ENCODE measurements at regions not wholly inside any gene's neighbourhood (a gene's known extent, or its start where the extent isn't known, plus 50 kb on each side); places are given as distances from the start of the nearest gene placed in this dataset.

- TF ChIP-seq YY1 (IDR thresholded peaks at IDR 0.05; ENCODE audit: insufficient read depth, insufficient read length) (no peak), ZNF274 (IDR thresholded peaks at IDR 0.05; ENCODE audit: low read depth, low read length) (no peak)
Observed at GRCh38 chr10:2051108-2051507, 313.8 kb upstream of the ADARB2 start.

All from NT2/D1 (cell line).